Iris pigment epithelial cell (primary cell): ENCODE measurements at regions not wholly inside any gene's neighbourhood (a gene's known extent, or its start where the extent isn't known, plus 50 kb on each side); places are given as distances from the start of the nearest gene placed in this dataset.

ENCODE experiments used
- DNase-seq: peaks from one replicate; pipeline ENCODE4 v3.0.0-alpha.2; 2011; ENCODE audit warnings: low read depth

DNA sequence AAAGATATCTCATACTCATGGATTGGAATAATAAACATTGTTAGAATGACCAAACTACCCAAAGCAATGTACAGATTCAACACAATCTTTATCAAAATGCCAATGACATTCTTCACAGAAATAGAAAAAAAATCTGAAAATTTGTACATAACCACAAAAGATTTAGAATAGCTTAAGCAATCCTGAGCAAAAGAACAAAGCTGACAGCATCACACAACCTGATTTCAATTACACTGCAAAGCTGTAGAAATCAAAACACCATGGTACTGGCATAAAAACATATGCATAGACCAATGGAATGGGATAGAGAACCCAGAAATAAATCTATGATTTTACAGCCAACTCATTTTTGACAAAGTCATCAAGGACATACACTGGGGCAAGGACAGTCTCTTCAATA lies 130.0 kb upstream of the TMEM72 start:
- peak; percentile 58 for DNase-seq

DNA sequence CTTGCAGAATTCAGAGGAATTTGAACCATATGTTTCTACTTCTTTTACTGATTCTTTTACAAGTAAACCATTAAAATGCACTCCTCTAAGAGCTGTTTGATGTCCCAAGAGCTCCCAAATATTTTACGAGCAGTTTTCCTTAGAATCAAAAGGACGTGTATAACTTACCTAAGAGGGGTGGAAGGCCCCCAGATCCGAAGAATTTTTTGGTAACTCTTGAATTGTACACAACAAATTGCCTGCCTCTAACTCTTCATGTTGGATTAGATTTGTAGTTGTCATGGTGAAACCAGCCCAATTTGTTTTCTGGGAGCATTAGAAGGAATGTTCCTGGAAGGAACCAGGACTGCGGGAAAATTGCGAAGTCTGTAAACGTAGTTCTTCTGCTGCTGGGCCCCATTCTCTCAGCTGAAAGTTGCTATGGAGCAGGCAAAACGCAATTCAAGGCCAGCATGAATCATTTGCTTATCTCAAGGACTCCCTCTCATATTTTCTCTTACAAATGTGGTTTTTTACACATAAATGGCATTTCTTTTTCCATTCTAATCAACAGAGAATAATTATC lies 124.8 kb upstream of the TMEM72 start:
- peak; percentile 91 for DNase-seq

- no peak for DNase-seq
Measured at GRCh38 chr10:44787480-44788075, 123.6 kb upstream of the TMEM72 start.

DNA sequence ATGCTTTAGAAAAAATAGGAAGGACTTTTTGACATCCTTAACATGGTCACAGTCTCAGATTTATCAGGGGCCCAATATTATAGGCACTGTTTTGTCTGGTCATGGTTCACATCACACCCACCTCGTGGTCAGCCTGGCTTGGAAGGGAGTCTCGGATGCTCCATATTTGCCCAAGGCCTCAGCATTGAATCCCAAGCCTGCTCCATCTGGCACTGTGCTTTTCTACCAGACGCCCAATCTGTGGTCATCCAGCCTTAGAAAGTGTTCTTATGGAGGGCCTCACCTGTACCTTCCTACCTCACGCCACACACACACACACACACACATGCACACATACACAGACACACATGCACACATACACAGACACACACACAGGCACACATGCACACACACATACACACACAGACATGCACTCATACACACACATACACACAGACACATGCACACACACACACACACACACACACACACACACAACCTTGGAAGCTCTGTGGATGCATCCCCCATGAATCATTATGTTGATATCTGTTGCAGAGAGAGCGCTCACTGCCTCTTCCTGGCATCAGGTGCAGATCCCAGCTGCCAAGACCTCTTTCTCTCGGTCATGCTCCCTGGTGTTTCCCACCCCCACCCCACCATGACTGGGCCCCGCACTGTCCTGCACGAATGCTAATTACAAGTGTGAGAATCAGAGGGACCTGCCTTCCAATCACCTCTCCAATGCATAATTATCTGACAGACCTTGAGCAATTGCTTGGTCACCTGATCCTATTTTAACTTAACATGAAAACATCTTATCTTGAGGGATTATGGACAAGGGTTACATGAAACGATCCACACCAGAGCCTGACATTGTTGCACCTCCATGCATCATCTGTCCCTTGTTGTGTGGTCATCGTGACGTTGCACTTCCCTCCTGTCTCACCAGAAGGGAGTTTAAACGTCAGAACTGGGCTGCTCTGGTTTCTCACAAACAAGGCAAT lies 122.7 kb upstream of the TMEM72 start:
- peak; percentile 52 for DNase-seq

DNA sequence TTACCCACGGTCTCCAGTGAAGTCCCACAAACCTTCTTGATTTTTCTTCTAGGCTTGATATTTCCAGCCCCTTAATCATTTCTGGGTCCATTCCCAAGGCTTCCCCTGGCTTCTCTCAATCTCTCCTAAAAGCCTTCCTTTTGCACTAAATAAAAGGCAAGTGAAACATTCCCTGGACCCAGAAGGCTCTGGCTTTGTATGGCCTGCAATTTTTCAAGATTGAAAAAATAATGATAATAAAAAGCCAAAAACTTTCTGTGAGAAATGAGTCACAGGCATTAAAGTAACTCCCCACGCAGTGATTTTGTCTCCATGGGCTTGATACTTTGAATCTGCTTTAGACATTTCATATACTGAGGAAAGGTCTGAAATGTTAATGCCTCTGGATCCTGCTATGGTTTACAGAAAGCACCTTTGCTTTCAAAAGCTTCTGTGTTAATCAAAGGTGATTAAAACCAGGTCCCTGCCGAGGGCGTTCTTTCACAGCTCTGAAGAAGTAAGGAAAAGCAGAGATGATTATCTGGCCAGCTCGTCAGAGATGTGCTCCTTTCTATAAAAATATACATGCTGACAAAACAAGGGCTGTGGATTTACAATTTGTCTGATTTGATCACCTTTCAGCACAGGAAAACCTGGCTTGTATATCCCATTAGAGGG lies 118.9 kb upstream of the TMEM72 start:
- DNase-seq, result no peak

DNA sequence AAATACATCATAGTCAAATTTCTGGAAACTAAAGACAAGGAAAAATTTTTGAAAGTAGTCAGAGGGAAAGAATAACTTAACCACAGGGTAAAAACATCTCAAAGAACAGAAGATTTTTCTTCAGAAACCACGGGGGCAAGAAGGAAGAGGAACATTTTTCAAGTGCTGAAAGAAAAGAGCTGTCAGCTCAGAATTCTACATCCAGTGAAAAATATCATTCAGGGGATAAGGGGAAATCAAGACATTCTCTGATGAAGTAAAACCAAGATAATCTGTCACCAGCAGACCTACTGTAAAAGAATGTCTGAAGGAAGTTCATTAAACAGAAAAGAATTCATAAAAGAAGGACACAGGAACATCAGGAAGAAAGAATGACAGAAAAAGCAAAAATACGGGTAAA lies 111.2 kb upstream of the TMEM72 start:
- no peak for DNase-seq

- DNase-seq, result peak; percentile 98
Measured at GRCh38 chr10:44801383-44802327, 109.5 kb upstream of the TMEM72 start.

GRCh38 chr10:44803862-44804261 lies 107.3 kb upstream of the TMEM72 start:
- DNase-seq, result no peak

DNA sequence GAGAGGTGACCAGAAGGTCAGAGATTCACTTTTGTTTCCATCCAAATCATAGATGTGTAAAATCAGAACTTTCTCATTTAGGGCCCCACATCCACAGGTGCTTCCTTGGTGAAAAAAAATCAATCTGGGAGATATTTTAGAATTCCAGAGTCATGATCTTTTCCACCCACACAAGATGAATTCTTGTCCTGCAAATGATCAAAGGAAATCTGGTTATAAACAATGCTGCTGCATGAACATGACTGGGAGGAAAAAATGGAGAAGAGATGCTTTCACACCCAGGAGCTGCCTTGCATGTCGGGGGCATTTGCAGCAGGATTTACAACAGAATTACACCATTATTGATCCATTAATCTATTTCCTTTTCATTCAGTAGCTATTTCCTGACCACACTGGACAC lies 106.5 kb upstream of the TMEM72 start:
- peak; percentile 49 for DNase-seq

- no peak for DNase-seq
Measured at GRCh38 chr10:44805466-44806210, 105.5 kb upstream of the TMEM72 start.

- no peak for DNase-seq
Measured at GRCh38 chr10:44806950-44807349, 104.2 kb upstream of the TMEM72 start.

DNA sequence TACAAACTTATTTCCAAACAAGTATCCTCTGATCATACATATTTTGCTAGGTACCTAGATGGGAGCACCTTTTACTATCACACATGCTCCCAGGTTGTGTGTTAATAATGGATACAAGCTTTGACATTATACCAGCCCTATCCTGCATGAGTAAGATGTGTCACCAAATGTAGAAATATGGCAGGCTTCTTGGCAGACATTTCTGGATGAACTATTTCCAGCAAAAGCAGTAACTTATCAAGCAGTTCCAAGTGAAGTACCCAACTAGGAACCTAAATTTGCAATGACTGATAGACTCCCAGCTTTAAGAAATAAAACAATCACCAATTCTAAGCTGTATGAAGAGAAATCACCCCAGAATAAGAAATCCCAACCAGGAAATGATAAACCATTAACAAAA lies 103.7 kb upstream of the TMEM72 start:
- DNase-seq, result no peak

- no peak for DNase-seq
Measured at GRCh38 chr10:44809647-44810046, 101.5 kb upstream of the TMEM72 start.

GRCh38 chr10:44811072-44811471 lies 100.1 kb upstream of the TMEM72 start:
- DNase-seq, result no peak

DNA sequence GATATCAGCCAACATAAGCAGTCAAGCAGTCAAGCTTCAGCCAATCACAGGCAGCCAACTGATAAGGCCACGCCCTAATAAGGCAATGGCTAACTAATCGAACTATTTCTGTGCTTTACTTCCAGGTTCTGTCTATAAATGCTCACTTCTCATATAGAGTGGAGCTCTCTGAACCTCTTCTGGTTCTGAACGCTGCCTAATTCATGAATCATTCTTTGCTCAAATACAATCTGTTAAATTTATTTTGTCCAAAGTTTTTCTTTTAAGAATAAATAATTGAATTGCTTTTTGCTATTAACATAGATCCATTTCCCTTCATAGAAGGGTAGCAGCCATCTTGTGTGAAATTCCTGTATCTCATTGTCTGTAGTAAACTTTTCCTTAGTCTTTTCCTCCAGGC lies 97.9 kb upstream of the TMEM72 start:
- DNase-seq, result no peak

GRCh38 chr10:44814929-44815328 lies 96.2 kb upstream of the TMEM72 start:
- DNase-seq, result no peak

DNA sequence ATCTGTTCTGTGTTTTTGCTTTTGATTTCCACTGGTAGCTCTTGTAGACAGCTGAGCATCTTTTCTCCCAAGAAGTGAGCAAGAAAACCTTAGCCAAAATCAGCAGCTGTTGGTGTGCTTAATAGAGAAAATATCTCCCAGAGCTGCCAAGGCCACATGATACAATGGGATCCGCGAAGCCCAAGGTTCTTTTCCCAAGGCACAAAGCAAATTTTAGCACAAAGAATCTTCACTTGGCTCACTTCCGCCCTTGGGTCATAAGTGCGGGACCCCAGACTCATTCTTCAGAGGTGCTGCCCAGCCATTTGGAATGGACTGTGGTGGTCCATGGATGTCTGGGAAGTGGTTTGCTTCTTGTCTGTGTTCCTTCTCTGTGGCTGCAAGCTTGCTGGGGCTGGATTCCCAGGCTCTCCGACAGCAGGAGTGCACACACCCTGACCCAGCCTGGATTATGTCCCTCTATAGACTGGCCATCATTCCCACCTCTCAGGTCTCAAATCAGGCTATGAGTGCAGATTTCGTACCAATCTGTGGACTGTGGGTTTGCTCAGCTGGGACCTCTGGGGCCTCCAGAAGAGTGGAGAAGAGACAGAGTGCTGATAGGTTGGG lies 93.0 kb upstream of the TMEM72 start:
- no peak for DNase-seq

GRCh38 chr10:44818701-44819127 lies 92.4 kb upstream of the TMEM72 start:
- DNase-seq, result peak; percentile 44

- no peak for DNase-seq
Measured at GRCh38 chr10:44820094-44820493, 91.0 kb upstream of the TMEM72 start.

- DNase-seq, result no peak
Measured at GRCh38 chr10:44821290-44821689, 89.8 kb upstream of the TMEM72 start.
